H9 (cell line): ENCODE measurements at regions not wholly inside any gene's neighbourhood (a gene's known extent, or its start where the extent isn't known, plus 50 kb on each side); places are given as distances from the start of the nearest gene placed in this dataset.

Experiments
- DNase-seq: peaks from one replicate; pipeline ENCODE4 v3.0.0-alpha.2; 2017
- H2AFZ ChIP-seq: one replicate; pipeline ENCODE4 v1.6.1; 2013; ENCODE audit warnings: mild to moderate bottlenecking, low read length, control low read depth, moderate library complexity
- H2AK5ac ChIP-seq: 2 replicates; pipeline ENCODE4 v1.6.1; 2013; ENCODE audit warnings: low read length, control low read depth, mixed read lengths; ENCODE audit not compliant: insufficient read length
- H2BK120ac ChIP-seq: one replicate; pipeline ENCODE4 v1.6.1; 2013; ENCODE audit warnings: low read depth, mild to moderate bottlenecking, low read length, control low read depth, inconsistent platforms; ENCODE audit not compliant: poor library complexity, severe bottlenecking
- H2BK12ac ChIP-seq: 2 replicates; pipeline ENCODE4 v1.6.1; 2013; ENCODE audit warnings: low read length, control low read depth, mixed read lengths, low read depth; ENCODE audit not compliant: insufficient read length
- H2BK15ac ChIP-seq: 2 replicates; pipeline ENCODE4 v1.6.1; 2013; ENCODE audit warnings: low read depth, low read length, control low read depth
- H2BK20ac ChIP-seq: one replicate; pipeline ENCODE4 v1.6.1; 2013; ENCODE audit warnings: low read depth, mild to moderate bottlenecking, low read length, control low read depth, inconsistent platforms; ENCODE audit not compliant: poor library complexity, severe bottlenecking
- H2BK5ac ChIP-seq: 2 replicates; pipeline ENCODE4 v1.6.1; 2013; ENCODE audit warnings: low read length, control low read depth, mixed read lengths; ENCODE audit not compliant: insufficient read length
- H3K14ac ChIP-seq: 2 replicates; pipeline ENCODE4 v1.6.1; 2013; ENCODE audit warnings: low read length, control low read depth; ENCODE audit not compliant: insufficient read depth
- H3K18ac ChIP-seq: 2 replicates; pipeline ENCODE4 v1.6.1; 2013; ENCODE audit warnings: low read depth, mild to moderate bottlenecking, mixed read lengths, low read length, control low read depth; ENCODE audit not compliant: insufficient read length
- H3K23ac ChIP-seq: 2 replicates; pipeline ENCODE4 v1.6.1; 2013; ENCODE audit warnings: low read length, control low read depth, mixed read lengths, low read depth; ENCODE audit not compliant: insufficient read length
- H3K23me2 ChIP-seq: 2 replicates; pipeline ENCODE4 v1.6.1; 2013; ENCODE audit warnings: low read depth, mild to moderate bottlenecking, mixed read lengths, low read length, control low read depth; ENCODE audit not compliant: insufficient read length, poor library complexity, severe bottlenecking
- H3K27ac ChIP-seq: 2 replicates; pipeline ENCODE4 v1.5.1; 2013; ENCODE audit warnings: low read length, control low read depth, mixed read lengths, low read depth; ENCODE audit not compliant: insufficient read length
- H3K27me3 ChIP-seq: 2 replicates; pipeline ENCODE4 v1.6.1; 2013; ENCODE audit warnings: low read length, control low read depth, inconsistent platforms; ENCODE audit not compliant: insufficient read depth
- H3K4ac ChIP-seq: 2 replicates; pipeline ENCODE4 v1.6.1; 2013; ENCODE audit warnings: low read depth, mild to moderate bottlenecking, control low read depth, inconsistent platforms, low read length, moderate library complexity
- H3K4me1 ChIP-seq: 2 replicates; pipeline ENCODE4 v1.6.1; 2013; ENCODE audit warnings: low read length, control low read depth, inconsistent platforms; ENCODE audit not compliant: insufficient read depth
- H3K4me2 ChIP-seq: 2 replicates; pipeline ENCODE4 v1.6.1; 2013; ENCODE audit warnings: low read length, control low read depth, mixed read lengths; ENCODE audit not compliant: insufficient read length, insufficient read depth
- H3K56ac ChIP-seq: 2 replicates; pipeline ENCODE4 v1.6.1; 2013; ENCODE audit warnings: low read depth, mild to moderate bottlenecking, mixed read lengths, low read length, control low read depth; ENCODE audit not compliant: insufficient read length
- H3K79me1 ChIP-seq: 2 replicates; pipeline ENCODE4 v1.6.1; 2013; ENCODE audit warnings: low read depth, mild to moderate bottlenecking, moderate library complexity, low read length, control low read depth, inconsistent platforms; ENCODE audit not compliant: insufficient read depth, poor library complexity, severe bottlenecking
- H3K79me2 ChIP-seq: 2 replicates; pipeline ENCODE4 v1.6.1; 2013; ENCODE audit warnings: low read length, control low read depth, inconsistent platforms; ENCODE audit not compliant: insufficient read depth
- H3K9ac ChIP-seq: 2 replicates; pipeline ENCODE4 v1.6.1; 2013; ENCODE audit warnings: low read length, control low read depth, mixed read lengths; ENCODE audit not compliant: insufficient read length; ENCODE audit errors: extremely low read depth
- H3K9me3 ChIP-seq: one replicate; pipeline ENCODE4 v1.6.1; 2013; ENCODE audit warnings: low read depth, low read length, inconsistent platforms; ENCODE audit not compliant: control insufficient read depth
- H3T11ph ChIP-seq: one replicate; pipeline ENCODE4 v1.6.1; 2013; ENCODE audit warnings: mild to moderate bottlenecking, low read length, control low read depth, inconsistent platforms
- H4K20me1 ChIP-seq: one replicate; pipeline ENCODE4 v1.6.1; 2013; ENCODE audit not compliant: control insufficient read depth, insufficient read length, insufficient read depth
- H4K5ac ChIP-seq: 2 replicates; pipeline ENCODE4 v1.6.1; 2013; ENCODE audit warnings: low read depth, mild to moderate bottlenecking, mixed read lengths, low read length, control low read depth; ENCODE audit not compliant: insufficient read length
- H4K8ac ChIP-seq: replicated peaks from 2 replicates; pipeline ENCODE4 v1.6.1; 2013; ENCODE audit warnings: low read length, control low read depth, mixed read lengths, low read depth; ENCODE audit not compliant: insufficient read length
- H4K91ac ChIP-seq: 2 replicates; pipeline ENCODE4 v1.6.1; 2013; ENCODE audit warnings: low read depth, mild to moderate bottlenecking, moderate library complexity, mixed read lengths, low read length, control low read depth; ENCODE audit not compliant: insufficient read length
- H3K27ac Mint-ChIP-seq, 3 experiments: 2 replicates in 2 of 3; 3 replicates in 1 of 3; pipeline ENCODE4 v1.8.0; 2020 to 2021; ENCODE audit warnings: mixed read lengths in 3 of 3, mild to moderate bottlenecking in 1 of 3, moderate library complexity in 1 of 3
- H3K27me3 Mint-ChIP-seq: 2 replicates; pipeline ENCODE4 v1.8.0; 2021; ENCODE audit warnings: low read depth, mild to moderate bottlenecking, moderate library complexity, mixed read lengths
- H3K36me3 Mint-ChIP-seq, 3 experiments: 2 replicates in 2 of 3; 3 replicates in 1 of 3; pipeline ENCODE4 v1.8.0; 2020 to 2021; ENCODE audit warnings: low read depth in 3 of 3, mixed read lengths in 3 of 3; ENCODE audit not compliant: insufficient read depth in 1 of 3
- H3K4me1 Mint-ChIP-seq, 2 experiments: 2 replicates each; pipeline ENCODE4 v1.8.0; 2020; ENCODE audit warnings: mixed read lengths in 2 of 2
- H3K4me3 Mint-ChIP-seq, 2 experiments: 2 replicates in 1 of 2; 3 replicates in 1 of 2; pipeline ENCODE4 v1.8.0; 2020 to 2021; ENCODE audit warnings: mild to moderate bottlenecking in 2 of 2, mixed read lengths in 2 of 2, moderate library complexity in 1 of 2
- H3K9me3 Mint-ChIP-seq, 2 experiments: 2 replicates in 1 of 2; 3 replicates in 1 of 2; pipeline ENCODE4 v1.8.0; 2020; ENCODE audit warnings: mild to moderate bottlenecking in 2 of 2, mixed read lengths in 2 of 2, moderate library complexity in 1 of 2
- CTCF ChIP-seq: fragments of 200-600 bp; sonication (generic); conservative IDR thresholded peaks from 3 replicates; pipeline ENCODE4 v1.8.0; 2021; ENCODE audit warnings: antibody characterized with exemption, mild to moderate bottlenecking
- WGBS: extraction: QIAGEN DNeasy Blood & Tissue Kit; methylation state at CpG from one replicate; pipeline ENCODE4 v1.1.7; 2013; ENCODE audit warnings: missing lambda C conversion rate, low lambda C conversion rate, mixed read lengths; ENCODE audit not compliant: insufficient read length; ENCODE audit errors: extremely low coverage; 5-methylcytosine and 5-hydroxymethylcytosine counted together

GRCh38 chr3:65193531-65193930, 505.7 kb upstream of the ADAMTS9 start:
- no peak overlapping the region for H4K5ac ChIP-seq
- WGBS, result no CpG with 5 or more reads among the region's 9 CpGs
- Mint-ChIP-seq H3K27ac (no peak overlapping the region), H3K4me1 (peaks cover 22 to 23% of the 10 kb centered on the region in 2 experiments), H3K4me3 (no peak overlapping the region), H3K9me3 (no peaks in the 10 kb centered on the region), H3K27me3 (no peaks in the 10 kb centered on the region), H3K36me3 (no peaks in the 10 kb centered on the region)
- H3K56ac ChIP-seq, result no peak overlapping the region
- no peak overlapping the region for H2BK12ac ChIP-seq
- H3K4me2 ChIP-seq, result no peak overlapping the region
- H3K27me3 ChIP-seq, result no peaks in the 10 kb centered on the region
- H3K9me3 ChIP-seq, result no peaks in the 10 kb centered on the region
- H2BK120ac ChIP-seq, result no peak overlapping the region
- no peaks in the 10 kb centered on the region for H3K79me2 ChIP-seq
- H3T11ph ChIP-seq, result no peak overlapping the region
- no peak overlapping the region for H4K91ac ChIP-seq
- DNase-seq, result no peak
- no peak overlapping the region for H3K27ac ChIP-seq
- H3K4me1 ChIP-seq, result no peaks in the 10 kb centered on the region; the same call in 1 of the 2 replicates
- H2AFZ ChIP-seq, result no peak overlapping the region
- H3K23ac ChIP-seq, result no peak overlapping the region
- no peak overlapping the region for H3K14ac ChIP-seq
- no peaks in the 10 kb centered on the region for H4K20me1 ChIP-seq
- no peak overlapping the region for H2BK15ac ChIP-seq
- no peak for TF ChIP-seq CTCF
- no peak overlapping the region for H3K9ac ChIP-seq
- no peak overlapping the region for H4K8ac ChIP-seq
- H3K4ac ChIP-seq, result no peak overlapping the region
- H3K23me2 ChIP-seq, result no peaks in the 10 kb centered on the region
- no peak overlapping the region for H2BK5ac ChIP-seq
- H3K79me1 ChIP-seq, result no peaks in the 10 kb centered on the region
- no peak overlapping the region for H3K18ac ChIP-seq
- no peak overlapping the region for H2BK20ac ChIP-seq
- no peak overlapping the region for H2AK5ac ChIP-seq
